ENCODE measurements at regions not wholly inside any gene's neighbourhood (a gene's known extent, or its start where the extent isn't known, plus 50 kb on each side); places are given as distances from the start of the nearest gene placed in this dataset.

DNA sequence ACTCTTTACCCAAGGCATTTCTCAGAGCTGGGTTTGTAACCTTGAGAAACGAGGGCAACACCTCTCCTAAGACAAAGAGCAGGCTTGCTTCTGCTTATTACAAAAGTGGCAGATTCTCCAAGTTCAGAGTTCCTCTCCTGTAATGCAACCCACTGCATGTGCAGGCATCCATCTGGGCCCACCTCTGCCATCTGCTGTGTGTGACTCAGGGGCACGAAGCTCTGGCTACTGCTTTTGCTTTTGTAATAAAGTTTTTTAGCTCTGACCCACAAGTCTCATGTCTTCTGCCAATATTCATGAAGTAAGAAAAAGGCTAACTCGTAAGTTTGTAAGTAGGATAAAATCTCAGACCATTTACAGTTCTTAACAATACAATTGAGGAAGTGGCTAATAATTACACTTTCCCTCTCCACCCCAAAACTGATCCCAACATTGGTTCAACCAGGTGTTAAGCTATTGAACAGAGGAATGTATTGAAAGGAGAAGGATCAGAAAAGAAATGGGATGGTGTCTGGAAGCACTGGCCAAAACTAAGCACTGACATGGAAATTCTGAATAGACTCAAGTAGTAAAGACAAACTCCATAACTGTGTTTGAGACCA lies 51.7 kb upstream of the SMLR1 start:
- 73 to 74% methylated on average over 3 of the region's 3 CpGs for WGBS, 2 donors
- intact Hi-C loops (cut with DNase I; ENCODE audit: low total_unique reads), result no loop called here
- no peaks in the 10 kb centered on the region for H3K36me3 ChIP-seq (ENCODE audit: low read depth, missing control alignments)
- no peaks in the 10 kb centered on the region for H3K4me1 ChIP-seq
- H3K27me3 ChIP-seq, result no peaks in the 10 kb centered on the region
- no peaks in the 10 kb centered on the region for H3K9me3 ChIP-seq
- TF ChIP-seq POLR2A (IDR thresholded peaks at IDR 0.05) (no peak), CTCF (IDR thresholded peaks at IDR 0.05) (no peak)
- H3K4me3 ChIP-seq, result no peak overlapping the region
- no peak for DNase-seq
- no peak overlapping the region for H3K27ac ChIP-seq

- Histone ChIP-seq H3K27ac (no peak overlapping the region), H3K4me3 (no peak overlapping the region), H3K27me3 (no peaks in the 10 kb centered on the region), H3K9me3 (no peaks in the 10 kb centered on the region), H3K36me3 (ENCODE audit: low read depth, missing control alignments) (no peaks in the 10 kb centered on the region), H3K4me1 (no peaks in the 10 kb centered on the region)
- DNase-seq, result no peak
- no peak for TF ChIP-seq CTCF (IDR thresholded peaks at IDR 0.05)
- TF ChIP-seq POLR2A (IDR thresholded peaks at IDR 0.05), result no peak
- WGBS, 2 donors, result 33 to 63% methylated on average over 3 of the region's 3 CpGs
- intact Hi-C loops (cut with DNase I; ENCODE audit: low total_unique reads), result no loop called here
Observed at GRCh38 chr6:130776287-130776925, 50.8 kb upstream of the SMLR1 start.

Small RNA genes in the stretch of these regions (small RNA-seq; reads per million reads assigned to genes)
- 0 reads per million in 2 donors for gene RF00019
